NT2/D1 (cell line): ENCODE measurements at regions not wholly inside any gene's neighbourhood (a gene's known extent, or its start where the extent isn't known, plus 50 kb on each side); places are given as distances from the start of the nearest gene placed in this dataset.

ENCODE experiments used
- YY1 ChIP-seq: IDR thresholded peaks from 2 replicates; pipeline ENCODE4 v1.6.1; 2011; ENCODE audit not compliant: insufficient read length, insufficient read depth
- ZNF274 ChIP-seq: IDR thresholded peaks from 2 replicates; pipeline ENCODE4 v1.6.1; 2011; ENCODE audit warnings: mild to moderate bottlenecking, low read depth, low read length

- TF ChIP-seq YY1 = no peak
- TF ChIP-seq ZNF274 = no peak
Measured at GRCh38 chr4:24208691-24209090, 318.8 kb upstream of the PPARGC1A start.
